GM12878 (cell line): ENCODE measurements at regions not wholly inside any gene's neighbourhood (a gene's known extent, or its start where the extent isn't known, plus 50 kb on each side); places are given as distances from the start of the nearest gene placed in this dataset.

Source experiments
- ATAC-seq: fragments of 200-7000 bp; cut with Tn5 transposase; 3 replicates; pipeline ENCODE4 v1.9.1; 2020; ENCODE audit warnings: mild to moderate bottlenecking, moderate library complexity
- BruUV-seq: library from RNA; stranded (reverse); fragments of 400-500 nt; replicated peaks from 2 replicates; lab custom pipeline; 2021; lab: Mats Ljungman, UMichigan
- CTCF ChIA-PET: fragments of 300-600 bp; sonication (Branson Sonifier 250); formaldehyde crosslinking; extraction: SDS; loops from one replicate; lab custom pipeline; 2021; ENCODE audit warnings: inconsistent platforms; lab: Yijun Ruan, JAX
- POLR2A ChIA-PET: fragments of 350-600 bp; formaldehyde crosslinking; extraction: SDS; loops from one replicate; lab custom pipeline; 2021; ENCODE audit warnings: inconsistent platforms; lab: Charles Lee
- RAD21 ChIA-PET: fragments of 300-600 bp; sonication (Branson Sonifier 250); formaldehyde crosslinking; loops from one replicate; lab custom pipeline; 2023; ENCODE audit warnings: antibody characterized with exemption; ENCODE audit not compliant: unreplicated experiment; lab: Charles Lee
- SMC1A ChIA-PET: fragments of 300-600 bp; sonication (Branson Sonifier 250); formaldehyde crosslinking; loops from one replicate; lab custom pipeline; 2023; ENCODE audit not compliant: unreplicated experiment, uncharacterized antibody; lab: Charles Lee
- DNase-seq: peaks from one replicate; pipeline ENCODE4 v3.0.0-alpha.2; 2011; ENCODE audit warnings: low read depth, low spot score
- FAIRE-seq: peaks from 3 replicates; lab custom pipeline; 2011; peaks lifted over from hg19 to GRCh38; lab: Jason Lieb, UNC
- H2AFZ ChIP-seq: 2 replicates; pipeline ENCODE4 v1.6.0; 2011; ENCODE audit warnings: low read depth, low read length, control low read depth; ENCODE audit not compliant: control insufficient read depth
- H3K27ac ChIP-seq: 2 replicates; pipeline ENCODE4 v1.5.1; 2011; ENCODE audit warnings: control low read depth; ENCODE audit not compliant: control insufficient read depth, insufficient read depth
- H3K27me3 ChIP-seq, 2 experiments: replicated peaks in 1 of 2; 2 replicates each; pipeline versions ENCODE4 v1.6.0 to v1.6.1; 2011; ENCODE audit warnings: low read length in 1 of 2; ENCODE audit not compliant: control insufficient read depth in 2 of 2, insufficient read depth in 2 of 2
- H3K36me3 ChIP-seq, 2 experiments: 2 replicates each; pipeline ENCODE4 v1.5.1; 2011; ENCODE audit warnings: low read length in 1 of 2; ENCODE audit not compliant: control insufficient read depth in 2 of 2, insufficient read depth in 2 of 2
- H3K4me1 ChIP-seq: 2 replicates; pipeline ENCODE4 v1.6.1; 2011; ENCODE audit warnings: mild to moderate bottlenecking, low read length, moderate library complexity, mixed read lengths; ENCODE audit not compliant: control insufficient read depth, insufficient read depth
- H3K4me2 ChIP-seq: 2 replicates; pipeline ENCODE4 v1.6.0; 2011; ENCODE audit warnings: control low read depth; ENCODE audit not compliant: control insufficient read depth, insufficient read depth
- H3K4me3 ChIP-seq: fragments of 200-600 bp; sonication (generic); 2 replicates; pipeline ENCODE4 v1.5.1; 2016
- H3K79me2 ChIP-seq: 2 replicates; pipeline ENCODE4 v1.6.0; 2011; ENCODE audit warnings: low read length; ENCODE audit not compliant: control insufficient read depth, insufficient read depth
- H3K9ac ChIP-seq: 2 replicates; pipeline ENCODE4 v1.8.0; 2011; ENCODE audit warnings: low read length, control low read depth, mixed read lengths; ENCODE audit not compliant: control insufficient read depth, insufficient read depth
- H3K9me3 ChIP-seq: replicated peaks from 3 replicates; pipeline ENCODE4 v1.5.1; 2011; ENCODE audit warnings: mild to moderate bottlenecking, low read length; ENCODE audit not compliant: control insufficient read depth, insufficient read depth
- H4K20me1 ChIP-seq: 2 replicates; pipeline ENCODE4 v1.6.0; 2011; ENCODE audit not compliant: control insufficient read depth, insufficient read depth
- EP300 ChIP-seq, 2 experiments: fragments of 150-350 bp in 1 of 2; IDR thresholded peaks; 2 replicates each; pipeline ENCODE4 v1.6.1; 2011 to 2012; ENCODE audit warnings: low read depth in 2 of 2, low read length in 2 of 2, borderline replicate concordance in 1 of 2, improper control_type of control experiment in 1 of 2, inconsistent platforms in 1 of 2; ENCODE audit not compliant: control insufficient read depth in 1 of 2
- IKZF1 ChIP-seq: fragments of 450-650 bp; conservative IDR thresholded peaks from 2 replicates; pipeline ENCODE4 v1.6.1; 2017; ENCODE audit warnings: antibody characterized with exemption, mild to moderate bottlenecking
- KLF5 ChIP-seq: fragments of 450-650 bp; IDR thresholded peaks from 2 replicates; pipeline ENCODE4 v1.6.1; 2014; ENCODE audit warnings: mild to moderate bottlenecking; ENCODE audit not compliant: partially characterized antibody
- NFYA ChIP-seq: IDR thresholded peaks from 2 replicates; pipeline ENCODE4 v1.6.1; 2011; ENCODE audit warnings: low read depth, mild to moderate bottlenecking, low read length, improper control_type of control experiment, borderline replicate concordance
- POLR2A ChIP-seq: IDR thresholded peaks from 2 replicates; pipeline ENCODE4 v1.6.1; 2011; ENCODE audit warnings: low read depth, mild to moderate bottlenecking, low read length
- RAD21 ChIP-seq: IDR thresholded peaks from 2 replicates; pipeline ENCODE4 v1.6.1; 2011; ENCODE audit warnings: mild to moderate bottlenecking, low read depth, low read length, moderate library complexity; ENCODE audit not compliant: insufficient read depth
- RB1 ChIP-seq: fragments of 450-650 bp; formaldehyde crosslinking; IDR thresholded peaks from 2 replicates; pipeline ENCODE4 v1.6.1; 2017; ENCODE audit warnings: mild to moderate bottlenecking, borderline replicate concordance
- RBBP5 ChIP-seq: fragments of 200-600 bp; sonication (generic); conservative IDR thresholded peaks from 2 replicates; pipeline ENCODE4 v1.6.1; 2016
- SIN3A ChIP-seq: IDR thresholded peaks from 2 replicates; pipeline ENCODE4 v1.6.1; 2012; ENCODE audit warnings: low read depth, low read length, improper control_type of control experiment
- STAT3 ChIP-seq: IDR thresholded peaks from 2 replicates; pipeline ENCODE4 v1.6.1; 2011; ENCODE audit warnings: low read depth, low read length, improper control_type of control experiment
- ZNF274 ChIP-seq: IDR thresholded peaks from one replicate; pipeline ENCODE4 v1.8.0; 2011; ENCODE audit not compliant: insufficient read length, insufficient read depth
- ZNF384 ChIP-seq: IDR thresholded peaks from 2 replicates; pipeline ENCODE4 v1.6.1; 2012; ENCODE audit warnings: low read depth, mild to moderate bottlenecking, low read length, improper control_type of control experiment, borderline replicate concordance
- ZNF622 ChIP-seq: fragments of 450-650 bp; IDR thresholded peaks from 2 replicates; pipeline ENCODE4 v1.6.1; 2017; ENCODE audit warnings: mild to moderate bottlenecking, inconsistent platforms
- whole genome bisulfite sequencing: methylation state at CpG from one replicate; pipeline ENCODE4 v1.1.6; 2016; ENCODE audit warnings: low lambda C conversion rate; ENCODE audit not compliant: insufficient replicate concordance, insufficient coverage; ENCODE audit errors: missing lambda C conversion rate; 5-methylcytosine and 5-hydroxymethylcytosine counted together
- in situ Hi-C: fragments of 300-500 bp; cut with MboI; formaldehyde crosslinking; loops from 9 replicates; pipeline ENCODE4 v1.14.3; 2018; ENCODE audit warnings: mixed read lengths
- intact Hi-C: fragments of 100-400 bp; cut with micrococcal nuclease; formaldehyde crosslinking; loops from one replicate; pipeline ENCODE4 v1.14.2; 2022; ENCODE audit not compliant: unreplicated experiment
- TF ChIP-seq, protein P1 (sequence below): fragments of 450-650 bp; IDR thresholded peaks from 2 replicates; pipeline ENCODE4 v1.6.1; 2017; ENCODE audit warnings: borderline replicate concordance
- TF ChIP-seq, protein P2 (sequence below): fragments of 450-650 bp; conservative IDR thresholded peaks from 2 replicates; pipeline ENCODE4 v1.6.1; 2017; ENCODE audit warnings: mild to moderate bottlenecking, moderate library complexity
- TF ChIP-seq, protein P3 (sequence below): IDR thresholded peaks from 2 replicates; pipeline ENCODE4 v1.6.1; 2011; ENCODE audit warnings: low read depth, mild to moderate bottlenecking, low read length, moderate library complexity, borderline replicate concordance; ENCODE audit errors: extremely low read depth

DNA sequence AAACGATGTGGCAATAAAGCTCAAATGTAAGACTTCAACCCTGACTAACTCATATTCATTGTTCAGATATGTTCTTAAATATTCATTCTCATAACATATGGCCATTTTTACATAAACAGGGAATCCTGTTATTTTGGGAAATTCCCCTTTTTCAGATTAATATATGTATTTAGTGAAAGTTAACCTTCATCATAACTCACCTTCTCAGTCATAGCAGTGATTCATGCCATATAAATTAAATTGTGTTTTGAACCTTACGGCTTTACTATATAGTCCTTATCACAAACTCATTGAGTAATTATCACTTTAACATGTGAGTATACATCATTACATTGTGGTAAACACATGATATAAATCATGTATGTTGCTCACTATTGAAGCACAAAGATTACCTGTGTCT is 392.5 kb upstream of the TRAM1L1 start:
- ChIA-PET SMC1A (no interaction called here), CTCF (no interaction called here), POLR2A (no interaction called here), RAD21 (no interaction called here)
- Histone ChIP-seq H2AFZ (no peak overlapping the region), H4K20me1 (no peaks in the 10 kb centered on the region), H3K9me3 (no peaks in the 10 kb centered on the region), H3K9ac (no peak overlapping the region), H3K36me3 (no peaks in the 10 kb centered on the region), H3K27me3 (no peaks in the 10 kb centered on the region), H3K4me3 (no peak overlapping the region)
- intact Hi-C loops: no loop called here
- no peak for ATAC-seq
- no peak for DNase-seq
- FAIRE-seq: no peak
- WGBS: 40% methylated on average over 2 of the region's 2 CpGs
- in situ Hi-C loops: no loop called here
- TF ChIP-seq IKZF1 (no peak), RB1 (no peak), RBBP5 (no peak), POLR2A (no peak), ZNF384 (no peak), ZNF622 (no peak), SIN3A (no peak), RAD21 (no peak), ZNF274 (no peak), STAT3 (no peak), NFYA (no peak), EP300 (IDR thresholded peaks at IDR 0.05; ENCODE audit: borderline replicate concordance in 1 of 2, control insufficient read depth in 1 of 2, low read depth in 2 of 2, low read length in 2 of 2) (no peak), KLF5 (no peak)
- TF ChIP-seq, protein P1, sequence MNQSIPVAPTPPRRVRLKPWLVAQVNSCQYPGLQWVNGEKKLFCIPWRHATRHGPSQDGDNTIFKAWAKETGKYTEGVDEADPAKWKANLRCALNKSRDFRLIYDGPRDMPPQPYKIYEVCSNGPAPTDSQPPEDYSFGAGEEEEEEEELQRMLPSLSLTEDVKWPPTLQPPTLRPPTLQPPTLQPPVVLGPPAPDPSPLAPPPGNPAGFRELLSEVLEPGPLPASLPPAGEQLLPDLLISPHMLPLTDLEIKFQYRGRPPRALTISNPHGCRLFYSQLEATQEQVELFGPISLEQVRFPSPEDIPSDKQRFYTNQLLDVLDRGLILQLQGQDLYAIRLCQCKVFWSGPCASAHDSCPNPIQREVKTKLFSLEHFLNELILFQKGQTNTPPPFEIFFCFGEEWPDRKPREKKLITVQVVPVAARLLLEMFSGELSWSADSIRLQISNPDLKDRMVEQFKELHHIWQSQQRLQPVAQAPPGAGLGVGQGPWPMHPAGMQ: no peak
- TF ChIP-seq, protein P2, sequence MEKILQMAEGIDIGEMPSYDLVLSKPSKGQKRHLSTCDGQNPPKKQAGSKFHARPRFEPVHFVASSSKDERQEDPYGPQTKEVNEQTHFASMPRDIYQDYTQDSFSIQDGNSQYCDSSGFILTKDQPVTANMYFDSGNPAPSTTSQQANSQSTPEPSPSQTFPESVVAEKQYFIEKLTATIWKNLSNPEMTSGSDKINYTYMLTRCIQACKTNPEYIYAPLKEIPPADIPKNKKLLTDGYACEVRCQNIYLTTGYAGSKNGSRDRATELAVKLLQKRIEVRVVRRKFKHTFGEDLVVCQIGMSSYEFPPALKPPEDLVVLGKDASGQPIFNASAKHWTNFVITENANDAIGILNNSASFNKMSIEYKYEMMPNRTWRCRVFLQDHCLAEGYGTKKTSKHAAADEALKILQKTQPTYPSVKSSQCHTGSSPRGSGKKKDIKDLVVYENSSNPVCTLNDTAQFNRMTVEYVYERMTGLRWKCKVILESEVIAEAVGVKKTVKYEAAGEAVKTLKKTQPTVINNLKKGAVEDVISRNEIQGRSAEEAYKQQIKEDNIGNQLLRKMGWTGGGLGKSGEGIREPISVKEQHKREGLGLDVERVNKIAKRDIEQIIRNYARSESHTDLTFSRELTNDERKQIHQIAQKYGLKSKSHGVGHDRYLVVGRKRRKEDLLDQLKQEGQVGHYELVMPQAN: no peak
- TF ChIP-seq, protein P3, sequence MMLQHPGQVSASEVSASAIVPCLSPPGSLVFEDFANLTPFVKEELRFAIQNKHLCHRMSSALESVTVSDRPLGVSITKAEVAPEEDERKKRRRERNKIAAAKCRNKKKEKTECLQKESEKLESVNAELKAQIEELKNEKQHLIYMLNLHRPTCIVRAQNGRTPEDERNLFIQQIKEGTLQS: no peak
- TF ChIP-seq, all 136 proteins: peak for 0
- Histone ChIP-seq H3K4me2 (no peak overlapping the region), H3K27ac (no peak overlapping the region), H3K79me2 (no peaks in the 10 kb centered on the region), H3K4me1 (no peaks in the 10 kb centered on the region)
- no TSS peak for BruUV-seq
